ENCODE measurements at regions not wholly inside any gene's neighbourhood (a gene's known extent, or its start where the extent isn't known, plus 50 kb on each side); places are given as distances from the start of the nearest gene placed in this dataset.

DNA sequence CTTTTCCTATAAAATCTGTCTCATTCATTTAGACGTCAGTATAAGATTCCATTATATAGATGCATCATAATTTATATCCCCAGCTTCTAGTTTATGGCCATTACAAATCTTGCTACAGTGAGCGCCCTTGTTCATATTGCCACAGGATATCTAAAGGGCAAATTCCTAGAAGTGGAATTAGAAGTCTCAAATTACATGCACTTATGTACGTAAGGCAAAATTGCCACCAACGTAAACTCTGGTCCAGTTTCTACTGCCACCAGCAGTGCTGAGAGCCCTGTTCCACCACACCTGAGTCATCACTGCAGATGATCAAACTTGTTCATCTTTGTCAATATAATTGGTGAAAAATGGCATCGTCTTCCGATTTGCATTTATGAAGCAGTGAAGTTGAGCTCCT lies 90.9 kb upstream of the ID2 start:
- TF ChIP-seq, protein P1, sequence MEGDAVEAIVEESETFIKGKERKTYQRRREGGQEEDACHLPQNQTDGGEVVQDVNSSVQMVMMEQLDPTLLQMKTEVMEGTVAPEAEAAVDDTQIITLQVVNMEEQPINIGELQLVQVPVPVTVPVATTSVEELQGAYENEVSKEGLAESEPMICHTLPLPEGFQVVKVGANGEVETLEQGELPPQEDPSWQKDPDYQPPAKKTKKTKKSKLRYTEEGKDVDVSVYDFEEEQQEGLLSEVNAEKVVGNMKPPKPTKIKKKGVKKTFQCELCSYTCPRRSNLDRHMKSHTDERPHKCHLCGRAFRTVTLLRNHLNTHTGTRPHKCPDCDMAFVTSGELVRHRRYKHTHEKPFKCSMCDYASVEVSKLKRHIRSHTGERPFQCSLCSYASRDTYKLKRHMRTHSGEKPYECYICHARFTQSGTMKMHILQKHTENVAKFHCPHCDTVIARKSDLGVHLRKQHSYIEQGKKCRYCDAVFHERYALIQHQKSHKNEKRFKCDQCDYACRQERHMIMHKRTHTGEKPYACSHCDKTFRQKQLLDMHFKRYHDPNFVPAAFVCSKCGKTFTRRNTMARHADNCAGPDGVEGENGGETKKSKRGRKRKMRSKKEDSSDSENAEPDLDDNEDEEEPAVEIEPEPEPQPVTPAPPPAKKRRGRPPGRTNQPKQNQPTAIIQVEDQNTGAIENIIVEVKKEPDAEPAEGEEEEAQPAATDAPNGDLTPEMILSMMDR (IDR thresholded peaks at IDR 0.05; ENCODE audit: low read depth, low read length): no peak
- no peak overlapping the region for H3K4me3 ChIP-seq (ENCODE audit: low read depth, low read length)

DNA sequence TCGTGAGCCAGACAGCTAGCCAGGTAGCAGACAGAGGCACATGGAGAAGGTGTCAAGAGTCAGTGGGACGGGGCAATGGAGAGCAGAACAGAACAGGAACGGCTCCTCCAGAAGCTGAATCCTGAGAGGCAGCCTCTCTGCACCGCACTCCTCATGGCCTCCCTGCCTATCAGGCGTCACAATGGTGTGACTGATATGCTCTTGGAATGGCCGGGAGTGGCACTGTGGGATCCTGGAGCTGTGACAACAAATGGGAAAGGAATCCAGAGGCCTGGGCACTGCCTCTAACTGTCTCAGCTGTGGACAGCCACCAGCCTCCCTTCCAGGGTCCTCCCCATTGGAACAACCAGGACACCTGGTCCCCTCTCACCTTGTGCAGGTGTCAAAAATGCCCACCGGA lies 89.1 kb upstream of the ID2 start:
- TF ChIP-seq, protein P1 (IDR thresholded peaks at IDR 0.05; ENCODE audit: low read depth, low read length): no peak
- H3K4me3 ChIP-seq (ENCODE audit: low read depth, low read length): no peak overlapping the region

DNA sequence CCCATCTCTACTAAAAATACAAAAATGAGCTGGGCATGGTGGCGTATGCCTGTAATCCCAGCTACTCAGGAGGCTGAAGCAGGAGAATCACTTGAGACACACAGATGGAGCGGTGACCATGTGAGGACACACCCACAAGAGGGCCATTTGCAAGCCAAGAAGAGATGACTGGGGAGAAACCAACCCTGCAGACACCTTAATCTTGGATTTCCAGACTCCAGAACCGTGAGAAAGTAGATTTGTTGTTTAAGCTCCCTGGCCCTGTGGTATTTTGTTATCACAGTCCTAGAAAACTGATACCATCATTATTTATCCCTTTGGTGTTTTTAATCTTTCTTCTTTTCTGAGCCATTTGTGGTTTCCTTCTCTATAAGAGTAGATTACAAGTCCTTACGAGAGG lies 88.6 kb upstream of the ID2 start:
- H3K4me3 ChIP-seq (ENCODE audit: low read depth, low read length): no peak overlapping the region
- TF ChIP-seq, protein P1 (IDR thresholded peaks at IDR 0.05; ENCODE audit: low read depth, low read length): no peak

DNA sequence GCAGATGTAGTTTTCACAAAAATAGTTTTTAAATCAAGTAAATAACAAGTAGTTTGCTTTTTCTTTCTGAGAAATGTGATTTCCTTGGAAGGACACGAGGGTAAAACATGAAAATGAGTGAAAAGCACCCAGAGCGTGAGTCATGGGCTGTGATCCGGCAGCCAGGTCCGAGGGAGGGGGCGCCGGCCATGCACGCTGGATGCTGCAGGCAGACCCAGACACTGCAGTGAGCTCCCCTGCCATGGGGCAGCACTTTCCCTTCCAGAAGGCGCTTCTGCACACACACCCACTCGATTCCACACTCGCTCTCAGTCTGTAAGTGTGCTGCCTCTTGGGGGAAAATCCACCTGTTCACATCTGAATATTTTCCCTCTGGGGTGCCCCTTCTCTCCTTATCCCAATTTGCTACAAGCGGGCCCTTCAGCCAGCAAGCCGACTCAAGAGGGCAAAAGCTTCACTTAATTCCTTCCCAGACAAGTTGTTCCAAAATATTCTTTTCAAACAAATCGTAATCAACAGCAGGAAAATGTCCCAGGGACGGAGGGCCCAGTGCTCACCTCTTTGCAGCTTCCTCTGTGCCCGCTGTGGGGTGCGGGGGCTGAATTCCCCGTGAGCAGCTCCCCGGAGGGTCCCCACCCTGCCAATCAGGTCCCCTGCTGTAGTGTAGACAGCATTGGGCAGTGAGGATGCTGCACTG lies 87.0 kb upstream of the ID2 start:
- no peak overlapping the region for H3K4me3 ChIP-seq (ENCODE audit: low read depth, low read length)
- TF ChIP-seq, protein P1 (IDR thresholded peaks at IDR 0.05; ENCODE audit: low read depth, low read length): no peak

DNA sequence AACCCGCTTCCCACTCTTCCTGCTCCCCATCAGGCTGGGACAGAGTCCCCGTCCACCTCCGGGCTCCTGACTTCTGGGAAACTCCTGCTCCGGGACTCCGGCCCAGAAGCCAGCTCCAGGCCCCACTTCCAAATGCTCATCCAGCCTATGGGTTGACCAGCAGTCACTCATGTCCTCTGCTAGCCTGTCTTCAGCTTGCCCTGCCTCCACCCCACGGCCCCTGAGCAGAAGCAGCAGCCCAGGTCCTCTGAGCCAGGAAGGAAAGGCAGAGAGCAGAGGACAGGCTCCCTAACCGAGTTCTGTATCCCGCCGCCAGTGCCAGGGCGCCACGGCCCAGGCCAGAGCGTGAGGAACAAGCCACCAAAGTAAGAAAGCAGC lies 86.4 kb upstream of the ID2 start:
- H3K4me3 ChIP-seq (ENCODE audit: low read depth, low read length): no peak overlapping the region

DNA sequence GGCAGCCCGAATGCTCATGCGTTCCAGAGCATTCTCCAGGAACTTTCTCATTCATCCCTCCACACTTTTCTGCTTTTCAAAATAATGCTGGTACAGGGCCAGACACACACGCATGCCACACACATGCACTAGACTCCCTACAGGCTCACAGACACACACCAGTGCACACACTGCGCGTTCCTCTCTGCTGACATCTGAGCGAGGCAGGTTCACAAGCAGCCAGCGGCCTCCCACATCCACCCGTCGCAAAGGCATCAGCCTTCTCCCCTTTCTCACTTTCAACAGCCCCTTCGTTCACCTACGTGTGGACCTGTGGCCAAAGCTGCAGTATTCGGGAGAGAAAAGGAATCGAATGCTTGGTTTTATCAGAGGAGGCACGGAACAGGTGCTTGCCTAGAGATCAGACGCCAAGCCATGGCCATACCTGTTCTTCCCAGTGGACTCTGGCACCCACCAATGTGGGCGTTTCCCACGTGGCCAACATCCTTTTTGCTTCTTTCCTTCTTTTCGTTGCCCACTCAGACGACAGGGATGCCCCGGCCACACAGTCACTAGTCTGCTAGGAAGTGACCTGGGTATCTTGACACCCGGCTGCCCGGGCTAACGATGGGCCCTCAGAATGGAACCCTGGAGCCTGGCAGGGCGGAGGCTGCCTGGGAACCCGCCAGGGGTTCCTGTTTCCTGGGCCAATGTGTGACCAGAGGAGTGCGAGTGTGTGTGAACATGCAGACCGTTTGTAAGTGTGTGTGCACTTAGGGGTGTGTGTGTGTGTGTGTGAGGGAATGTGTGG lies 85.8 kb upstream of the ID2 start:
- TF ChIP-seq, protein P1 (IDR thresholded peaks at IDR 0.05; ENCODE audit: low read depth, low read length): no peak

More for the DNA sequence above, 86.4 kb upstream of the ID2 start:
- TF ChIP-seq, protein P1 (IDR thresholded peaks at IDR 0.05; ENCODE audit: low read depth, low read length): no peak

DNA sequence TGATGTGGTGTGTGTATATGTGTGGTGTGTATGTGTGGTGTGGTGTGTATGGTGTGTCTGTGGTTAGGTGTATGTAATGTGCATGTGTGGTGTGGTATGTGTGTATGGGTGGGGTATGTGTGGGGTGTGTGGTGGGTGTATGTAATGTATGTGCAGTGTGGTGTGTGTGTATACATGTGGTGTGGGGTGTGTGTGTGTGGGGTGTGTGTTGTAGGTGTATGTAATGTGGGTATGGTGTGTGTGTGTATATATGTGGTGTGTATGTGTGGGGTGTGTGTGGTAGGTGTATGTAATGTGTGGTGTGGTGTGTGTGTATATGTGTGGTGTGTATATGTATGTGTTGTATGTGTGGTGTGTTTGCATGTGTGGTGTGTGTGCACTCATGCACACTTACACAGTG lies 84.8 kb upstream of the ID2 start:
- TF ChIP-seq, protein P1 (IDR thresholded peaks at IDR 0.05; ENCODE audit: low read depth, low read length): no peak
- H3K4me3 ChIP-seq (ENCODE audit: low read depth, low read length): no peak overlapping the region

More for the DNA sequence above, 85.8 kb upstream of the ID2 start:
- H3K4me3 ChIP-seq (ENCODE audit: low read depth, low read length): no peak overlapping the region
